Peyer's patch (tissue), 4 donors: ENCODE measurements at regions not wholly inside any gene's neighbourhood (a gene's known extent, or its start where the extent isn't known, plus 50 kb on each side); places are given as distances from the start of the nearest gene placed in this dataset.

Experiments
- POLR2A ChIP-seq, 2 donors: fragments of 450-650 bp; IDR thresholded peaks; one replicate each; pipeline ENCODE4 v1.5.1; 2017; ENCODE audit warnings: antibody characterized with exemption in 2 of 2, mild to moderate bottlenecking in 2 of 2, moderate library complexity in 2 of 2
- TF ChIP-seq, protein P1 (sequence below), 6 experiments: fragments of 450-650 bp in 4 of 6; fragments of 200-600 bp in 2 of 6; sonication (generic) in 1 of 6; IDR thresholded peaks; one replicate each; pipeline ENCODE4 v1.5.1; 2017 to 2019; ENCODE audit warnings: antibody characterized with exemption in 6 of 6, mild to moderate bottlenecking in 3 of 6, moderate library complexity in 1 of 6

- TF ChIP-seq, protein P1, sequence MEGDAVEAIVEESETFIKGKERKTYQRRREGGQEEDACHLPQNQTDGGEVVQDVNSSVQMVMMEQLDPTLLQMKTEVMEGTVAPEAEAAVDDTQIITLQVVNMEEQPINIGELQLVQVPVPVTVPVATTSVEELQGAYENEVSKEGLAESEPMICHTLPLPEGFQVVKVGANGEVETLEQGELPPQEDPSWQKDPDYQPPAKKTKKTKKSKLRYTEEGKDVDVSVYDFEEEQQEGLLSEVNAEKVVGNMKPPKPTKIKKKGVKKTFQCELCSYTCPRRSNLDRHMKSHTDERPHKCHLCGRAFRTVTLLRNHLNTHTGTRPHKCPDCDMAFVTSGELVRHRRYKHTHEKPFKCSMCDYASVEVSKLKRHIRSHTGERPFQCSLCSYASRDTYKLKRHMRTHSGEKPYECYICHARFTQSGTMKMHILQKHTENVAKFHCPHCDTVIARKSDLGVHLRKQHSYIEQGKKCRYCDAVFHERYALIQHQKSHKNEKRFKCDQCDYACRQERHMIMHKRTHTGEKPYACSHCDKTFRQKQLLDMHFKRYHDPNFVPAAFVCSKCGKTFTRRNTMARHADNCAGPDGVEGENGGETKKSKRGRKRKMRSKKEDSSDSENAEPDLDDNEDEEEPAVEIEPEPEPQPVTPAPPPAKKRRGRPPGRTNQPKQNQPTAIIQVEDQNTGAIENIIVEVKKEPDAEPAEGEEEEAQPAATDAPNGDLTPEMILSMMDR (IDR thresholded peaks at IDR 0.05), result no peak
- TF ChIP-seq POLR2A (IDR thresholded peaks at IDR 0.05), result no peak
Measured at GRCh38 chr18:45376193-45376592, 239.1 kb upstream of the SLC14A2 start.
